ENCODE measurements at regions not wholly inside any gene's neighbourhood (a gene's known extent, or its start where the extent isn't known, plus 50 kb on each side); places are given as distances from the start of the nearest gene placed in this dataset.

- DNase-seq, result peak; percentile 66
Measured at GRCh38 chr6:8556370-8557013, 121.1 kb upstream of the SLC35B3 start.

DNA sequence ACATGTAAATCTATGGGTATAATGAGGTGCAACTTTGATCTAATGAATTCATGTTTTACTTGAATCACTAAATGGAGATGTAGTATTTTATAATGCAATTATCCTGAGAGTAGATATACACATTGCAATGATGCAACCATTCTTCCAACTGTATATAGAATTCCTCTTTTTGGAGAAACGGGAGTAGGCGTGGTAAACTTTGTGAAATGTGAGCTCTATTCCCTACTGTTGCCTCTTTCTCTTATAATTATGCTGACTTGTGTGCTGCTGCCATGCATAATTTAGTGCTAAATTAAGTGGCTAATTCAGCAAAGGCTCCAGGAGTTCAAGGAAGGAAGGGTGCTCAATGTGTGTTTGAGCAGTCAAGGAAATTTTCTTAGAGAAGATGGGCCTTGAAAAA, 116.6 kb upstream of the SLC35B3 start:
- no peak for DNase-seq

DNA sequence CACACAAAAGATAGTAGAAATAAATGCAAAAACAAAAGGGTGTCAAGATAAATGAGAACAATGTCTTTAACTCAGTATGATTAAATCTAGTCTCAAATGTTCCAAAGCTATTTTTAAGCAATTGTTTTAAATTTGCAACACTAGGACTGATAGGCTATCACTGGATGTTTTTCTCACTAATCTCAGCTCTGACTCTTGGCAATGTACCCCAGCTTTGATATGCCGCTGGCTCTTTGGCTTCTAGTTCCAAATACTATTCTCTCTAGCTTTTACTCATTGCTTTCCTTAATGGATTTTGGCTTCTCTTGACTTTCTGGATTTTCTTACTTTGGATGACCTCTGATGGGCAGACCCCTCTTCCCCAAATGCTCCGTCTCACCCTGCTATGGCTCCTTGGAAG, 116.0 kb upstream of the SLC35B3 start:
- no peak for DNase-seq

GRCh38 chr6:8549074-8549790, 113.9 kb upstream of the SLC35B3 start:
- DNase-seq, result no peak

GRCh38 chr6:8546496-8546895, 111.2 kb upstream of the SLC35B3 start:
- no peak for DNase-seq

DNA sequence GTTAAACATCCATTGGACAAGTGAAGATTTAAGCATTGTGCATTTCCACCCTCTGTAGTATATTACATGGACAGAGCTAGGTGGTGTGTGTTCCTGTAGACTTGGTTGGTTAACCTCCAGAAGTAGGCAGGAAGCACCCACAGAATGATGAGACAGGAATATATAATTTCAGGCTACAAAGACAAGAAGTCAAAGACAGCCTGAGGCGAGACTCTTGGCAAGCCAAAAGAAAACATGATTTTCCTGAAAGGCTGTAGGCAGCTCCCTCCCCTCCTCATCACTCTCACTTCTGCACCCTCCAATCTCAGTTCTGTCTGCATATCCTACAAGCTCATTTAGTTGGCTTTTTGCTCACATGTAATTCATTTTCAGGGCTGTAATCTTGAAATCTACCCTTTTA, 110.0 kb upstream of the SLC35B3 start:
- DNase-seq, result no peak

- no peak for DNase-seq
Measured at GRCh38 chr6:8543714-8544113, 108.4 kb upstream of the SLC35B3 start.

DNA sequence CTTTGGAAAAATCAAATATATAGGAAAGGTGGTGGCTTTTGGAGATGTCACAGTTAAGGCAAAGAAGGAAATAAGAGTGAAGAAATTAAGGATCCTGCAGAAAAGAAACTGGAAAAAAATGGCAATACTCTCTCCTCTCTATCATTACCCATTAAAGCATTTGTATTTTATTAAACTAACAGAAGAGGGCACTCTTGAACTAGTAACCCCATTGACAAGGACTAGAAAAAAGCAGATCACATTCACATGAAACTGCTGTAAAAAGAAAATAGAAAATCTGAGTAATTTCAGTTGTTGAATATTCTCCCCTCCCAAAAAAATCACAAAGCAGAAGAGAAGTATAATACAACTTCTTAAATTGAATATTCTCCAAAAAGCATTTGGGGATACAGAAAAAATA, 104.1 kb upstream of the SLC35B3 start:
- DNase-seq, result peak; percentile 7

DNA sequence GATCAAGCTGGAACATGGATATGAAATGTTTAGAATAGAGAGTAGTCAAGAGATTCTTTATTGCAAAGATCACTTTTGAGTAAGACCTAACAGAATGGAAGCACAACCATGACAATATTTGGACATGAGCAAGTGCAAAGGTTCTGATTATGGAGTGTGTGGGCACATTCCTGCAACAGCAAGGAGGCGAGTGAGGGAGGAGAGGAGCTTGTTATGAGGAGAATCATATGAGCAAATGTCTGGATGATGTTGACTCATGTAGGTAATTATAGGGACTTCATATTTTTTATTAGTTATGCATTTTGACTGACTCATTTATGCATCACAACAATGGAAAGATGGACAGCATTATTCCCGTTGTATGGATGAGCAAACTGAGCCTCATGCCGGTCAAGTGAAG, 100.8 kb upstream of the SLC35B3 start:
- DNase-seq, result no peak

DNA sequence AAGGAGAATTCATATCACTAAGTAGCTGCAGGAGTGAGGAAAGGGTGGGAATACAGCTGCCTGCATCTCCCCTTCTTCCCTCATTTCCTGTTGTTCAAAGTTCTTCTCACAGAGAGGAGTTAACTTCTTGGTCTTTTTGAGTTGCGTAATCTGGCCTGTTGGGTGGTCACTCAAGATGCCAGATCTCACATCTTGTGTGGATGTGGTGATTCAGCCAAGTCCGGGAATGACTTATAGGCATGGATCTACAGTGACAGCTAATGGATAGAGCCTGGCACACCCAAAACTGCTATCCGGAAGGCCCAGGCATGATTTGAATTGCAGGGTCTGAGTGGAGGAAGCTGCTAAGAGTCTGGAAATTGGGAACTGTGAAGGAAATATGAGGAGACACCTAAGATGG, 100.2 kb upstream of the SLC35B3 start:
- no peak for DNase-seq

DNA sequence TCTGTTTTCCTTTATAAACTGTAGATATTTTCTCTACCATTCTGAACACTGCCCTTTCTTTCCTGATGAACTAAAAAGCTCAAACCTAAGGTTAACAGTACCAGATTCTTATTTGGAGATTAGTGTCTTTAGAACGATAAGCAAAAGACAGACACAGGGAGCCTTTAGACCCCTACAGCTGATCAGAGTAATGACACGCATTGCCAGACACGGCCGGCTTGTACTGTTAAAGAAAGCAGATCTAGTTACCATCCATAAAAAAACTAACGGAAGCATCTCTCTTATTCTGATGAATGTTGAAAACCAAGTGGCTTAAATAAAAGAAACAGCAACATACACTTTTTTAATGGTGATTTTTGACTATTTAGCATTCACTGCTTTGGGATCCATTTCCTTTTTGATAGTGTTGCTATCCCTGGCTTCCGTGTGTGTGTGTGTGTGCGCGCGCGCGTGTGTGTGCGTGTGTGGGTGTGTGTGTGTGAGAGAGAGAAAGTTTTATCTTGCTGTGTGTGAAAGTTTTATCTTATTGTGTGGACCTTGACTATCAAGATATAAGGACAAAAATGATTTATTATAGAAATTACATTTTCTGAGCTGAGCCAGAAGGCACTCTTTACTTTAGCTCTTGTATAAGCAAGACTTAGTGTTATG, 95.6 kb upstream of the SLC35B3 start:
- no peak for DNase-seq

GRCh38 chr6:8529250-8529649, 93.9 kb upstream of the SLC35B3 start:
- DNase-seq, result no peak

DNA sequence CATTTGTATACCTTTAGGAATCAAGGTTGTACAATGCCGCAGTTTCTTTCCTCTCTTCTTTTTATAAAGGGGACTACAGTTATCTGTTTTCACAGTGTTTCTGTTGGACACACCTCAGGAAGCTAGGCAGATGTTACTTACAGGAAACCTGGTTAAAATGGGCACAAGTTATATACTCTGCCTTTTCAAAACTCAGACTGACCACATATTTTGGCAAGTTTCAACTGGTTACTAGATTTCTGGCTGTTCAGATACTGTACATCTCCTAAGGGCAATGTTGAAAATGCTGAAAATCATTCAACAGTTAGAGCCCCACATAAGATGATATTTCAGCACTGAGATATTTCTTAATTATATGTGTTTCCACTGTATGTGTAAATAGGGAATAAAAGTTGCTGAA, 92.5 kb upstream of the SLC35B3 start:
- no peak for DNase-seq

DNA sequence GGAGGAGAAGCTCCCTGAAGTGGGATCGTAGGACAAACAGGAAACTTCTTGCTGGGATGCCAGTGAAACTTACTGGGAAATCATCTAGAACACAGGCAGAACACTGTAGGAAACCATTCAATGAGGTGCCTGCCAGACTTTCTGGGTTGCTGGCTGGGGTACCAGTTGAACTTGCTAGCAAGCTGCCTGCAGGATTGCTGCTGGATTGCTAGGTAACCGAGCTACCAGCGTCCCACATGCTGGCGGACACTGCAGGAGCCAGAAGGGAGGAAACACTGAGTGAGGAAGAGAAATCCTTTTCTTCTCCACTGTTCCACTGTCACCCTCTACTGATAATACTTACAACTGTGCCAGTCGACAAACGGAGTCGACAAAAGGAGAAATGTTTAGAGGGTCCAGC, 91.3 kb upstream of the SLC35B3 start:
- DNase-seq, result no peak

- DNase-seq, result no peak
Measured at GRCh38 chr6:8525370-8525769, 90.0 kb upstream of the SLC35B3 start.

- DNase-seq, result no peak
Measured at GRCh38 chr6:8513174-8513573, 77.8 kb upstream of the SLC35B3 start.

DNA sequence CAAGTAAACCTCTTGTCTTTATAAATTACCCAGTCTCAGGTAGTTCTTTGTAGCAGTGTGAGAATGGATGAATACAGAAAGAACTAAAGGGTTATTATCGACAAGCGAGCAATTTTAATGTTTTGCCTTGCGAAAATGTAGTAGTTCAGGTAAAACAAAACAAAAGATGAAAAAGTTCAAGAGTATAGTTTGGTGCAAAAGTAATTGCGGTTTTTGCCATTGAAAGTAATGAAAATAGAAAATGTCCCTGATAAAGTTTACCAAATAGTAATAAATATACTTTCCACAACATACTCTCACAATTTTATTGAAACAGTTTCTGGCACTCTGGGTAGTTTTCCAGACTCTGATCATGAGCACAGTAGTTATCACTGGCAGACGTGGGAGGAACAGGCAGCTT, 71.9 kb upstream of the SLC35B3 start:
- DNase-seq, result no peak

DNA sequence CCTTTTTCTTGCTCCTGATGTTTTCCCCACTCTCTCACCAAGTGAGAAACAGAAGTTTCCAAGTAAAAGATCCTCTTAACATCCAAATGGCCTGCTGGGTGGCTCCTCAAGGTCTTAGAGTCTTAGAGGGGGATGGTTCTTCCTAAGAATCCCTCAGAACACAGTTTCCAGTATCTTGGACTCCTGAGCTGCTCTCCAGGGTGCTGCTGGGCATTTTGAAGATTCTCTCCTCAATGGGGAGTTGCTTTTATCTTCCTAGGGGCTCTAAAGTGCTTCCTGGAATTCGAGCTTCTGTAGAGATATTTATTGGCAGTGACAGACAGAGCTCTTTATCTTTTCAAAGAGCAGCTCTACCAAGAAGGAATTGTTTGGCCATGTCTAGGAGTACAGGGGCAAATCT, 70.8 kb upstream of the SLC35B3 start:
- DNase-seq, result no peak

DNA sequence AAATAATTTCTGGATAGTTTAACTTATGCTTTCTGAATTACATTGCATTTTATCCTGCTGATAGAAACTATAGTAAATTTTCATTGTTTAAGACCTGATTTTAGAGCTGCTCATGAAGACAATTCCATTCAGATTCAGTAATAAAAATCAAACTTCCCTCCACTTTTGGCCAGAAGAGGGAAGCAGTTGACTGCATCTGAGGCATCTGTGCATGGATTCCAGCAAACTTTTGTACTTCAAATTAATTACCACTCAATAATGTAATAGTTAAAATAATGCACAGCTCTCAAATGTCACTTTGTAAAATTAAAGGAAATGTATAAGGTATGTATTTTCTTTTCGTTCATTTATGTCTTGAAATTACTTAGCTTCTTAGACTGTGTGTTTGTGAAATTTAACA, 64.2 kb upstream of the SLC35B3 start:
- peak; percentile 10 for DNase-seq

DNA sequence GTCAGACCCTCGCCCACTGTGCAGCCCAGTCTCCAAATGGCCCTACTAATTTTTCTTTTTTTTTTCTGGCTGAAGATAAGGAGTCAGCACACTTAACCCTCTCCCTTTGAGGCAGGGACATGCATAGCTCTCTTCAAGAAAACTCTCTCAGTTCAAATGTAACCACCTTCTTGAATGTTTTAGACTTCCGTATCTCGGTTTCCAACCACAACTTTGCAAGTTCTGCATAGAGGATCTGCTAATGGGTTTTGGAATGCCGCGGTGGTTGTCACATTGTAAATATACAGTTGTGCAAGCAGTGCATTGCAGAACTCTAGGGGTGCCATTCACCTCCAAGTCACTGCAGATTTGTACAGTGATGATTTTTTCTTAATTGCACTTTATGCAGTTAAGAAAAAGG, 59.4 kb upstream of the SLC35B3 start:
- no peak for DNase-seq

DNA sequence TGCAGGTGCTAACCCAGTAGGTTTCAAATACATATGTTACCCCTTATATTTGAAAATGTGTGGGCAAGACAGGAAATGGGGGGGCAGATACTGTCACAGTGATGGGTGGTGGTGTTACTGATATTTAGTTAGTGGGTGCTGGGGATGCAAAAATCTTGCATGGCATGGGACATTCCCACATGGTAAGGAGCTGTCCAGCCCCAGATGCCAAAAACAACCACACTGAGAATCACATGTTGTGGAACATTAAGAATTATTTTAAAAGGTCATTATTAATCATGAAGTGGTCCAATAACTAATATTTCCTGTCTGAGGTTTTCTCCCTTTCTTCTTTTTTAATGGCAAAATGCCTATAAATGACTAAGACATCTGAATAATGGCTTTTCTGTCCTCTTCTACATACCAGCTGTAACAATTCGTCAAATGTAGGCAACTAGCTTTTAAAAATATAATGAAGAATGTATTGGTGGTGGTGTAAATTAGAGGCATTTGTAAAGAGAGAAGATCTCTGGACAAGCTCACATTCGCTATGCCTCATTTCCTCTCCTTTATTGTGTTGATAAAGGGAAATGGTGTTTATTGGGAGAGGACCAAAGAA, 57.3 kb upstream of the SLC35B3 start:
- DNase-seq, result no peak

Data from fibroblast of skin of back (primary cell).